GM23338 (cell line): ENCODE measurements at regions not wholly inside any gene's neighbourhood (a gene's known extent, or its start where the extent isn't known, plus 50 kb on each side); places are given as distances from the start of the nearest gene placed in this dataset.

Experiments used
- ATAC-seq: fragments of 200-7000 bp; cut with Tn5 transposase; 3 replicates; pipeline ENCODE4 v1.9.1; 2020
- DNase-seq: peaks from one replicate; pipeline ENCODE4 v3.0.0-alpha.2; 2015; ENCODE audit warnings: low spot score
- H2AFZ ChIP-seq: fragments of 200-600 bp; sonication (generic); 2 replicates; pipeline ENCODE4 v1.8.0; 2016; ENCODE audit warnings: antibody characterized with exemption, mild to moderate bottlenecking, moderate library complexity
- H3F3A ChIP-seq: fragments of 200-600 bp; sonication (generic); replicated peaks from 2 replicates; pipeline ENCODE4 v1.8.0; 2017; ENCODE audit warnings: antibody characterized with exemption, mixed run types, low read depth
- H3K27ac ChIP-seq: fragments of 200-600 bp; sonication (generic); 2 replicates; pipeline ENCODE4 v1.6.1; 2016; ENCODE audit warnings: low read depth
- H3K27me3 ChIP-seq: fragments of 200-600 bp; sonication (generic); 2 replicates; pipeline ENCODE4 v1.8.0; 2016; ENCODE audit warnings: mild to moderate bottlenecking, mixed run types, moderate library complexity; ENCODE audit not compliant: insufficient read depth
- H3K36me3 ChIP-seq: fragments of 200-600 bp; sonication (generic); 2 replicates; pipeline ENCODE4 v1.8.0; 2016; ENCODE audit warnings: mild to moderate bottlenecking; ENCODE audit not compliant: insufficient read depth
- H3K4me1 ChIP-seq: fragments of 200-600 bp; sonication (generic); 2 replicates; pipeline ENCODE4 v1.8.0; 2016; ENCODE audit warnings: mild to moderate bottlenecking, moderate library complexity; ENCODE audit not compliant: insufficient read depth
- H3K4me2 ChIP-seq: fragments of 200-600 bp; sonication (generic); 2 replicates; pipeline ENCODE4 v1.7.1; 2017; ENCODE audit warnings: mixed run types
- H3K4me3 ChIP-seq: fragments of 200-600 bp; sonication (generic); 2 replicates; pipeline ENCODE4 v1.6.1; 2016; ENCODE audit warnings: mixed run types
- H3K79me2 ChIP-seq: fragments of 200-600 bp; sonication (generic); replicated peaks from 2 replicates; pipeline ENCODE4 v1.8.0; 2017; ENCODE audit warnings: mild to moderate bottlenecking; ENCODE audit not compliant: insufficient read depth
- H3K9me2 ChIP-seq: fragments of 200-600 bp; sonication (generic); 2 replicates; pipeline ENCODE4 v1.8.0; 2017; ENCODE audit not compliant: insufficient read depth
- H4K20me1 ChIP-seq: fragments of 200-600 bp; sonication (generic); replicated peaks from 2 replicates; pipeline ENCODE4 v1.8.0; 2017; ENCODE audit warnings: mild to moderate bottlenecking; ENCODE audit not compliant: insufficient read depth
- H3K27ac Mint-ChIP-seq: 2 replicates; pipeline ENCODE4 v1.8.0; 2020; ENCODE audit warnings: inconsistent platforms, mild to moderate bottlenecking, moderate library complexity, mixed read lengths
- H3K27me3 Mint-ChIP-seq: 3 replicates; pipeline ENCODE4 v1.8.0; 2022; ENCODE audit warnings: low read depth, mild to moderate bottlenecking, moderate library complexity, mixed read lengths, inconsistent platforms; ENCODE audit not compliant: insufficient read depth, poor library complexity
- H3K36me3 Mint-ChIP-seq: 3 replicates; pipeline ENCODE4 v1.8.0; 2021; ENCODE audit warnings: low read depth, mild to moderate bottlenecking, inconsistent platforms, moderate library complexity, mixed read lengths
- H3K4me1 Mint-ChIP-seq: 3 replicates; pipeline ENCODE4 v1.8.0; 2020; ENCODE audit warnings: mild to moderate bottlenecking, inconsistent platforms, mixed read lengths
- H3K4me3 Mint-ChIP-seq: 3 replicates; pipeline ENCODE4 v1.8.0; 2021; ENCODE audit warnings: moderate library complexity, mild to moderate bottlenecking, inconsistent platforms, mixed read lengths
- H3K9me3 Mint-ChIP-seq: 3 replicates; pipeline ENCODE4 v1.8.0; 2020; ENCODE audit warnings: moderate library complexity, mild to moderate bottlenecking, inconsistent platforms, mixed read lengths
- STAT1 ChIP-seq: IDR thresholded peaks from one replicate; pipeline ENCODE4 v1.6.1; 2016; ENCODE audit warnings: antibody characterized with exemption; ENCODE audit not compliant: unreplicated experiment
- ZNF114 ChIP-seq: fragments of 250-450 bp; sonication (Bioruptor Pico); IDR thresholded peaks from 2 replicates; pipeline ENCODE4 v1.5.0; 2020; ENCODE audit warnings: mild to moderate bottlenecking, moderate library complexity
- ZNF331 ChIP-seq: fragments of 250-450 bp; sonication (Bioruptor Pico); IDR thresholded peaks from 2 replicates; pipeline ENCODE4 v1.5.0; 2020; ENCODE audit warnings: low read depth, mild to moderate bottlenecking, moderate library complexity
- TF ChIP-seq, protein P1 (sequence below): IDR thresholded peaks from 2 replicates; pipeline ENCODE4 v1.6.1; 2016; ENCODE audit warnings: antibody characterized with exemption
- TF ChIP-seq, protein P2 (sequence below): fragments of 250-450 bp; sonication (Bioruptor Pico); IDR thresholded peaks from 2 replicates; pipeline ENCODE4 v1.5.0; 2020; ENCODE audit warnings: mild to moderate bottlenecking, moderate library complexity
- TF ChIP-seq, protein P3 (sequence below), 2 experiments: fragments of 200-600 bp in 1 of 2; sonication (generic) in 1 of 2; conservative IDR thresholded peaks; 2 replicates each; pipeline versions ENCODE4 v1.5.1 to v1.6.1; 2016 to 2017; ENCODE audit warnings: antibody characterized with exemption in 2 of 2, low read depth in 2 of 2, mild to moderate bottlenecking in 2 of 2, moderate library complexity in 1 of 2

DNA sequence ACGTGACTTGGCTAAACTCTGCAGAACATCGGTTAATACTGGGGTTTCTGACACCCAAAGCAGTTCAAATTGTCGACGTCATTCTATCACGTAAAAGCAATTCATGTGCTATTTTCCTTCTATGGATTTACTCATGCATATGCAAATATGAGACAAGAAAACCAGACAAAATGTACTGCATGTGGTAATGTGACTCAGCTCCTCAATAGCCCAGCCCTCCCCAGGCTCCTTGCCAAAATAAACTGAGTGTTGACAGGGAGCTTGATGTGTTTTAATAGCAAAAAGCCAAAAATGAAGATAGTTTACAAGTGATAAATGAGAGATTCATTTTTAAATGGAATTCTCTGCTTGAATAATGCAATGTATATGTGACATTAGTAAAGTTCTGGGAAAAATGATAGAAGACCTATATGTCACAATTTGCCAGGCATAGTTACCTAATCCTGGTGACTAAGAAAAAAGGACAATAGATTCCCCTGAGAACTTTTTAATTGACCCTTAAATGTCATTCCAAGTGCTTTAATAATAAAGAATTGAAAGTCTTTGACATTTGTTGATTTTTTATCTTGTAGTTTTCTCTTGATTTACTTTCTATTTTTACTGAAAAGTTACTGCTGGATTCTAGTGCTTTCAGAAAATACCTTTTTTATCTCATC, 1700.6 kb upstream of the TENM3 start:
- peak; percentile 20; the same call in 2 of the 3 replicates for ATAC-seq
- H2AFZ ChIP-seq = no peak overlapping the region

DNA sequence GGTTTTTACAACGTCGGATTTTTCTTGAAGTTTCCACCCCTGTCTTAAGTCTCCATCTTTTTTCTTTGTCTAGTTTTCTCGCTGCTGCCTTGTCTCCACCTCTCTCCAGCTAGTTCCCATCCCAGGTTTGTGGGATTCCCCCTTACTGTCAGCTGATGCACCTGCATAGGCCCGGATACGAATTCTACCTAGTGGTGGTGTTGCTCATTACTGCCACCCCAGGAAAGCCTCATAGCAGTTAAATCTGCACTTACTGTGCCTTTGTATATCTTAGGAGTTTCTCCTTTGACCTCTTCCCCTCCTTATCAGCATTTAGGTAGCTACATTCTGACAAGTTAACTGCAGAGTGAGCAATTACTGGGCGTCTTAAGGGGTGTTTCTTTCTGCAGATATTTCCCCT, 1693.1 kb upstream of the TENM3 start:
- H3K79me2 ChIP-seq = no peaks in the 10 kb centered on the region

More for the DNA sequence above, 1700.6 kb upstream of the TENM3 start:
- no peaks in the 10 kb centered on the region for H3K9me3 Mint-ChIP-seq
- Histone ChIP-seq H3K27ac (peak overlapping the region; percentile 52), H3K27me3 (no peaks in the 10 kb centered on the region), H3F3A (no peaks in the 10 kb centered on the region), H3K4me1 (peaks cover 48% of the 10 kb centered on the region), H3K4me2 (peak overlapping the region; percentile 43), H3K79me2 (no peaks in the 10 kb centered on the region), H3K9me2 (no peaks in the 10 kb centered on the region), H3K36me3 (no peaks in the 10 kb centered on the region), H3K4me3 (peak overlapping the region; percentile 15), H4K20me1 (no peaks in the 10 kb centered on the region)
- 0 out of 3 replicates have a peak, but pooled peaks cover 3% of the 10 kb centered on the region for H3K36me3 Mint-ChIP-seq
- H3K27me3 Mint-ChIP-seq = peaks cover 2% of the 10 kb centered on the region
- no peak for TF ChIP-seq ZNF114 (CRISPR knock-in tag)
- peak overlapping the region; percentile 92 for H3K27ac Mint-ChIP-seq
- DNase-seq = no peak
- no peak overlapping the region for H3K4me3 Mint-ChIP-seq
- H3K4me1 Mint-ChIP-seq = peaks cover 50% of the 10 kb centered on the region

More for the DNA sequence above, 1693.1 kb upstream of the TENM3 start:
- Mint-ChIP-seq H3K4me1 (no peaks in the 10 kb centered on the region), H3K4me3 (no peak overlapping the region), H3K36me3 (peaks cover 19% of the 10 kb centered on the region), H3K27ac (no peak overlapping the region), H3K27me3 (no peaks in the 10 kb centered on the region), H3K9me3 (peaks cover 26% of the 10 kb centered on the region)
- peak; percentile 17 for DNase-seq
- Histone ChIP-seq H3K27me3 (no peaks in the 10 kb centered on the region), H2AFZ (no peak overlapping the region), H3K4me2 (no peak overlapping the region), H3K27ac (no peak overlapping the region), H3K9me2 (no peaks in the 10 kb centered on the region), H3K36me3 (no peaks in the 10 kb centered on the region), H4K20me1 (no peaks in the 10 kb centered on the region), H3F3A (no peaks in the 10 kb centered on the region), H3K4me3 (no peak overlapping the region), H3K4me1 (no peaks in the 10 kb centered on the region)
- ATAC-seq = no peak
- TF ChIP-seq, protein P1, sequence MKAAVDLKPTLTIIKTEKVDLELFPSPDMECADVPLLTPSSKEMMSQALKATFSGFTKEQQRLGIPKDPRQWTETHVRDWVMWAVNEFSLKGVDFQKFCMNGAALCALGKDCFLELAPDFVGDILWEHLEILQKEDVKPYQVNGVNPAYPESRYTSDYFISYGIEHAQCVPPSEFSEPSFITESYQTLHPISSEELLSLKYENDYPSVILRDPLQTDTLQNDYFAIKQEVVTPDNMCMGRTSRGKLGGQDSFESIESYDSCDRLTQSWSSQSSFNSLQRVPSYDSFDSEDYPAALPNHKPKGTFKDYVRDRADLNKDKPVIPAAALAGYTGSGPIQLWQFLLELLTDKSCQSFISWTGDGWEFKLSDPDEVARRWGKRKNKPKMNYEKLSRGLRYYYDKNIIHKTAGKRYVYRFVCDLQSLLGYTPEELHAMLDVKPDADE = no peak
- TF ChIP-seq STAT1 (no peak), ZNF331 (no peak)
- TF ChIP-seq, protein P2, sequence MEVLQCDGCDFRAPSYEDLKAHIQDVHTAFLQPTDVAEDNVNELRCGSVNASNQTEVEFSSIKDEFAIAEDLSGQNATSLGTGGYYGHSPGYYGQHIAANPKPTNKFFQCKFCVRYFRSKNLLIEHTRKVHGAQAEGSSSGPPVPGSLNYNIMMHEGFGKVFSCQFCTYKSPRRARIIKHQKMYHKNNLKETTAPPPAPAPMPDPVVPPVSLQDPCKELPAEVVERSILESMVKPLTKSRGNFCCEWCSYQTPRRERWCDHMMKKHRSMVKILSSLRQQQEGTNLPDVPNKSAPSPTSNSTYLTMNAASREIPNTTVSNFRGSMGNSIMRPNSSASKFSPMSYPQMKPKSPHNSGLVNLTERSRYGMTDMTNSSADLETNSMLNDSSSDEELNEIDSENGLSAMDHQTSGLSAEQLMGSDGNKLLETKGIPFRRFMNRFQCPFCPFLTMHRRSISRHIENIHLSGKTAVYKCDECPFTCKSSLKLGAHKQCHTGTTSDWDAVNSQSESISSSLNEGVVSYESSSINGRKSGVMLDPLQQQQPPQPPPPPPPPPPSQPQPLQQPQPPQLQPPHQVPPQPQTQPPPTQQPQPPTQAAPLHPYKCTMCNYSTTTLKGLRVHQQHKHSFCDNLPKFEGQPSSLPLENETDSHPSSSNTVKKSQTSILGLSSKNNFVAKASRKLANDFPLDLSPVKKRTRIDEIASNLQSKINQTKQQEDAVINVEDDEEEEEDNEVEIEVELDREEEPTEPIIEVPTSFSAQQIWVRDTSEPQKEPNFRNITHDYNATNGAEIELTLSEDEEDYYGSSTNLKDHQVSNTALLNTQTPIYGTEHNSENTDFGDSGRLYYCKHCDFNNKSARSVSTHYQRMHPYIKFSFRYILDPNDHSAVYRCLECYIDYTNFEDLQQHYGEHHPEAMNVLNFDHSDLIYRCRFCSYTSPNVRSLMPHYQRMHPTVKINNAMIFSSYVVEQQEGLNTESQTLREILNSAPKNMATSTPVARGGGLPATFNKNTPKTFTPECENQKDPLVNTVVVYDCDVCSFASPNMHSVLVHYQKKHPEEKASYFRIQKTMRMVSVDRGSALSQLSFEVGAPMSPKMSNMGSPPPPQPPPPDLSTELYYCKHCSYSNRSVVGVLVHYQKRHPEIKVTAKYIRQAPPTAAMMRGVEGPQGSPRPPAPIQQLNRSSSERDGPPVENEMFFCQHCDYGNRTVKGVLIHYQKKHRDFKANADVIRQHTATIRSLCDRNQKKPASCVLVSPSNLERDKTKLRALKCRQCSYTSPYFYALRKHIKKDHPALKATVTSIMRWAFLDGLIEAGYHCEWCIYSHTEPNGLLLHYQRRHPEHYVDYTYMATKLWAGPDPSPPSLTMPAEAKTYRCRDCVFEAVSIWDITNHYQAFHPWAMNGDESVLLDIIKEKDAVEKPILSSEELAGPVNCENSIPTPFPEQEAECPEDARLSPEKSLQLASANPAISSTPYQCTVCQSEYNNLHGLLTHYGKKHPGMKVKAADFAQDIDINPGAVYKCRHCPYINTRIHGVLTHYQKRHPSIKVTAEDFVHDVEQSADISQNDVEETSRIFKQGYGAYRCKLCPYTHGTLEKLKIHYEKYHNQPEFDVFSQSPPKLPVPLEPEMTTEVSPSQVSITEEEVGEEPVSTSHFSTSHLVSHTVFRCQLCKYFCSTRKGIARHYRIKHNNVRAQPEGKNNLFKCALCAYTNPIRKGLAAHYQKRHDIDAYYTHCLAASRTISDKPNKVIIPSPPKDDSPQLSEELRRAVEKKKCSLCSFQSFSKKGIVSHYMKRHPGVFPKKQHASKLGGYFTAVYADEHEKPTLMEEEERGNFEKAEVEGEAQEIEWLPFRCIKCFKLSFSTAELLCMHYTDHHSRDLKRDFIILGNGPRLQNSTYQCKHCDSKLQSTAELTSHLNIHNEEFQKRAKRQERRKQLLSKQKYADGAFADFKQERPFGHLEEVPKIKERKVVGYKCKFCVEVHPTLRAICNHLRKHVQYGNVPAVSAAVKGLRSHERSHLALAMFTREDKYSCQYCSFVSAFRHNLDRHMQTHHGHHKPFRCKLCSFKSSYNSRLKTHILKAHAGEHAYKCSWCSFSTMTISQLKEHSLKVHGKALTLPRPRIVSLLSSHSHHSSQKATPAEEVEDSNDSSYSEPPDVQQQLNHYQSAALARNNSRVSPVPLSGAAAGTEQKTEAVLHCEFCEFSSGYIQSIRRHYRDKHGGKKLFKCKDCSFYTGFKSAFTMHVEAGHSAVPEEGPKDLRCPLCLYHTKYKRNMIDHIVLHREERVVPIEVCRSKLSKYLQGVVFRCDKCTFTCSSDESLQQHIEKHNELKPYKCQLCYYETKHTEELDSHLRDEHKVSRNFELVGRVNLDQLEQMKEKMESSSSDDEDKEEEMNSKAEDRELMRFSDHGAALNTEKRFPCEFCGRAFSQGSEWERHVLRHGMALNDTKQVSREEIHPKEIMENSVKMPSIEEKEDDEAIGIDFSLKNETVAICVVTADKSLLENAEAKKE (CRISPR knock-in tag) = no peak
- TF ChIP-seq, protein P3, sequence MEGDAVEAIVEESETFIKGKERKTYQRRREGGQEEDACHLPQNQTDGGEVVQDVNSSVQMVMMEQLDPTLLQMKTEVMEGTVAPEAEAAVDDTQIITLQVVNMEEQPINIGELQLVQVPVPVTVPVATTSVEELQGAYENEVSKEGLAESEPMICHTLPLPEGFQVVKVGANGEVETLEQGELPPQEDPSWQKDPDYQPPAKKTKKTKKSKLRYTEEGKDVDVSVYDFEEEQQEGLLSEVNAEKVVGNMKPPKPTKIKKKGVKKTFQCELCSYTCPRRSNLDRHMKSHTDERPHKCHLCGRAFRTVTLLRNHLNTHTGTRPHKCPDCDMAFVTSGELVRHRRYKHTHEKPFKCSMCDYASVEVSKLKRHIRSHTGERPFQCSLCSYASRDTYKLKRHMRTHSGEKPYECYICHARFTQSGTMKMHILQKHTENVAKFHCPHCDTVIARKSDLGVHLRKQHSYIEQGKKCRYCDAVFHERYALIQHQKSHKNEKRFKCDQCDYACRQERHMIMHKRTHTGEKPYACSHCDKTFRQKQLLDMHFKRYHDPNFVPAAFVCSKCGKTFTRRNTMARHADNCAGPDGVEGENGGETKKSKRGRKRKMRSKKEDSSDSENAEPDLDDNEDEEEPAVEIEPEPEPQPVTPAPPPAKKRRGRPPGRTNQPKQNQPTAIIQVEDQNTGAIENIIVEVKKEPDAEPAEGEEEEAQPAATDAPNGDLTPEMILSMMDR (conservative IDR thresholded peaks at IDR 0.05; ENCODE audit: low read depth in 2 of 2) = peak in 1 of 2 experiments; percentile 34; a peak in 1 of 4 replicates
